ENCODE measurements at regions not wholly inside any gene's neighbourhood (a gene's known extent, or its start where the extent isn't known, plus 50 kb on each side); places are given as distances from the start of the nearest gene placed in this dataset.

DNA sequence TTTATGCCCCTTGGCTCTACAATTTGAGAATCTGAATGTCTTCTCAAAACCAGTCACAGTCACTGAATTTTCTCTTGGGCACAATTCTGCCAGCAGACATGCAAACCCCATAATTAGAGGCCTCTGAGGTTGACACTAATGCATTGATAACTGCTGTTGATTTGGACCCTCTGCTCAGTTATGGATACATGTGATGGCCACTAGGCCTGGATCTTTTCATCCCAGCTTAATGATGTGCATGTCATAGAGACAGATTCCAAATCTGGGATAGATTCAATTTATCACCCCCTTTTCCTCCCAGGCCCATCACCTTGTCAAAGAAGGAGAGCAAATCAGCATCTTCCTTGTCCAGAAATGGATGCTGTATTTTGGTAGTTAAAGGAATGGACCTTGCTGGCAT, 92.2 kb downstream of the C11orf91 start:
- no peak overlapping the region for H3K27ac ChIP-seq (ENCODE audit: low read length, poor library complexity, severe bottlenecking)
- no peak overlapping the region for H2BK15ac ChIP-seq (ENCODE audit: low read depth, poor library complexity, severe bottlenecking)
- H4K8ac ChIP-seq (ENCODE audit: low read length) = no peak overlapping the region
- H3K79me1 ChIP-seq (replicated peaks; ENCODE audit: low read length, poor library complexity, severe bottlenecking) = no peaks in the 10 kb centered on the region
- no peak overlapping the region for H3K14ac ChIP-seq (ENCODE audit: low read length in 2 of 2)
- H4K91ac ChIP-seq (ENCODE audit: low read length) = no peak overlapping the region
- H2AFZ ChIP-seq (ENCODE audit: low read depth, low read length) = no peak overlapping the region
- no peaks in the 10 kb centered on the region for H3K4me1 ChIP-seq (ENCODE audit: control insufficient read depth, insufficient read depth, low read depth, low read length)
- no peak overlapping the region for H3K4me2 ChIP-seq (ENCODE audit: low read length, poor library complexity, severe bottlenecking)
- no peak overlapping the region for H3K18ac ChIP-seq (ENCODE audit: low read depth in 1 of 2, low read length in 2 of 2)
- no peaks in the 10 kb centered on the region for H3K9me3 ChIP-seq (ENCODE audit: control insufficient read depth, low read length)
- no peaks in the 10 kb centered on the region for H3K27me3 ChIP-seq (ENCODE audit: control insufficient read depth in 1 of 2, insufficient read depth in 1 of 2, low read length in 2 of 2)
- no peak overlapping the region for H3K4ac ChIP-seq (ENCODE audit: low read depth in 1 of 2, low read length in 2 of 2)
- no peak for DNase-seq
- no peak overlapping the region for H2BK120ac ChIP-seq (ENCODE audit: low read depth, low read length)
- H3K23ac ChIP-seq (ENCODE audit: low read length in 2 of 2) = no peak overlapping the region
- no peak overlapping the region for H2AK5ac ChIP-seq (ENCODE audit: low read length, severe bottlenecking)
- no peak overlapping the region for H3K4me3 ChIP-seq (ENCODE audit: insufficient read depth in 1 of 2, low read depth in 1 of 2, low read length in 2 of 2)
- peaks cover 0 to 73% of the 10 kb centered on the region in 2 experiments for H3K36me3 ChIP-seq (ENCODE audit: control insufficient read depth in 1 of 2, insufficient read depth in 2 of 2, low read depth in 1 of 2, low read length in 2 of 2)
- H2BK12ac ChIP-seq (ENCODE audit: low read length in 2 of 2) = no peak overlapping the region
- H3K9ac ChIP-seq (ENCODE audit: low read length) = no peak overlapping the region
- no peak overlapping the region for H2BK5ac ChIP-seq (ENCODE audit: low read depth, low read length, poor library complexity, severe bottlenecking)

DNA sequence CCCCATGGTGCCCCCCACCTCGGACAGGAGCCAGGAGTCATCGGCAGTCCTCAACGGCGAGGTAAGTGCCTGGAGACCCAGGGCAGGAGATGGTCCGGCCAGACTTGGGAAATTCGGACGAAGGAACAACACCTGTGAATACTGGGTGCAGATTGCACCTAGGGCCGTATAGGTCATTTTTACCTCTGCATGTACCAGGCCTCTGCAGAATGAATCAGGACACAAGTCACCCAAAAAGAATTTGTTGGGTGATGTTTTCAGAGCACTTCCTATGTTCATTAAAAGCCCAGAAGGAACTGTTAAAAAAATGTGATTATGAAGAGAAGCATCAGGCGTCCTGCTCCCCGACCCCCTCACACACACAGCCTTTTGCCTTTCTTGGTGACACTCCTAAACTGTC, 93.9 kb downstream of the C11orf91 start:
- no peaks in the 10 kb centered on the region for H3K79me1 ChIP-seq (replicated peaks; ENCODE audit: low read length, poor library complexity, severe bottlenecking)
- no peak overlapping the region for H3K18ac ChIP-seq (ENCODE audit: low read depth in 1 of 2, low read length in 2 of 2)
- no peaks in the 10 kb centered on the region for H3K9me3 ChIP-seq (ENCODE audit: control insufficient read depth, low read length)
- no peak overlapping the region for H2BK15ac ChIP-seq (ENCODE audit: low read depth, poor library complexity, severe bottlenecking)
- no peak overlapping the region for H3K4me2 ChIP-seq (ENCODE audit: low read length, poor library complexity, severe bottlenecking)
- no peak overlapping the region for H4K8ac ChIP-seq (ENCODE audit: low read length)
- no peak overlapping the region for H2AFZ ChIP-seq (ENCODE audit: low read depth, low read length)
- H4K91ac ChIP-seq (ENCODE audit: low read length) = no peak overlapping the region
- H3K4me3 ChIP-seq (ENCODE audit: insufficient read depth in 1 of 2, low read depth in 1 of 2, low read length in 2 of 2) = no peak overlapping the region
- no peak overlapping the region for H2AK5ac ChIP-seq (ENCODE audit: low read length, severe bottlenecking)
- H2BK5ac ChIP-seq (ENCODE audit: low read depth, low read length, poor library complexity, severe bottlenecking) = no peak overlapping the region
- no peak overlapping the region for H2BK12ac ChIP-seq (ENCODE audit: low read length in 2 of 2)
- DNase-seq = no peak
- H2BK120ac ChIP-seq (ENCODE audit: low read depth, low read length) = no peak overlapping the region
- peaks cover 0 to 70% of the 10 kb centered on the region in 2 experiments for H3K36me3 ChIP-seq (ENCODE audit: control insufficient read depth in 1 of 2, insufficient read depth in 2 of 2, low read depth in 1 of 2, low read length in 2 of 2)
- no peak overlapping the region for H3K9ac ChIP-seq (ENCODE audit: low read length)
- no peaks in the 10 kb centered on the region for H3K27me3 ChIP-seq (ENCODE audit: control insufficient read depth in 1 of 2, insufficient read depth in 1 of 2, low read length in 2 of 2)
- no peak overlapping the region for H3K27ac ChIP-seq (ENCODE audit: low read length, poor library complexity, severe bottlenecking)
- no peak overlapping the region for H3K14ac ChIP-seq (ENCODE audit: low read length in 2 of 2)
- no peak overlapping the region for H3K4ac ChIP-seq (ENCODE audit: low read depth in 1 of 2, low read length in 2 of 2)
- no peak overlapping the region for H3K23ac ChIP-seq (ENCODE audit: low read length in 2 of 2)
- no peaks in the 10 kb centered on the region for H3K4me1 ChIP-seq (ENCODE audit: control insufficient read depth, insufficient read depth, low read depth, low read length)
- 90% methylated on average over 10 of the region's 10 CpGs for WGBS

DNA sequence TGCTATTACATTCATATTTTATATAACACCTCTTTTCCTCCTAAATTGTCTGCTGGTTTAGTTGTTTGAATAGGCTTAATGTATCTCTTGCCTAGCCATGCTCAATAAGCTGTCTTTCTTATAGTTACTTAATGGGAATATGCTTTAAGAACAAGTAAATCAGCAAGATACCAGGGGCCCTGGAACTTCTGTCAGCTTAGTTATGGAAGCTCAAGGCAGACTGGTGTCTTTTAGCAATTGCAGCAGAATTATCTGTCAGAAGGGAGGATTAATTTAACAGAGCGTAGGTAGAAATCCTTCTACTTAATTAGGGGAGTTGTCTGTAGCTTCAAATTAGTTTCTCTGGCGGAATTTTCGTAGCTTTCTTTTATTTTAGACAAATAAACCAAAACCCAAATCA, 94.9 kb downstream of the C11orf91 start:
- DNase-seq = no peak
- no peak overlapping the region for H2BK15ac ChIP-seq (ENCODE audit: low read depth, poor library complexity, severe bottlenecking)
- no peak overlapping the region for H2AK5ac ChIP-seq (ENCODE audit: low read length, severe bottlenecking)
- no peak overlapping the region for H3K4me3 ChIP-seq (ENCODE audit: insufficient read depth in 1 of 2, low read depth in 1 of 2, low read length in 2 of 2)
- H3K9ac ChIP-seq (ENCODE audit: low read length) = no peak overlapping the region
- no peaks in the 10 kb centered on the region for H3K4me1 ChIP-seq (ENCODE audit: control insufficient read depth, insufficient read depth, low read depth, low read length)
- H4K91ac ChIP-seq (ENCODE audit: low read length) = no peak overlapping the region
- H3K4ac ChIP-seq (ENCODE audit: low read depth in 1 of 2, low read length in 2 of 2) = no peak overlapping the region
- H3K36me3 ChIP-seq (ENCODE audit: control insufficient read depth in 1 of 2, insufficient read depth in 2 of 2, low read depth in 1 of 2, low read length in 2 of 2) = peaks cover 0 to 70% of the 10 kb centered on the region in 2 experiments
- no peaks in the 10 kb centered on the region for H3K27me3 ChIP-seq (ENCODE audit: control insufficient read depth in 1 of 2, insufficient read depth in 1 of 2, low read length in 2 of 2)
- no peak overlapping the region for H3K18ac ChIP-seq (ENCODE audit: low read depth in 1 of 2, low read length in 2 of 2)
- H3K27ac ChIP-seq (ENCODE audit: low read length, poor library complexity, severe bottlenecking) = no peak overlapping the region
- H3K4me2 ChIP-seq (ENCODE audit: low read length, poor library complexity, severe bottlenecking) = no peak overlapping the region
- H3K79me1 ChIP-seq (replicated peaks; ENCODE audit: low read length, poor library complexity, severe bottlenecking) = no peaks in the 10 kb centered on the region
- no CpG with 5 or more reads among the region's 3 CpGs for WGBS
- no peak overlapping the region for H2BK12ac ChIP-seq (ENCODE audit: low read length in 2 of 2)
- no peak overlapping the region for H3K14ac ChIP-seq (ENCODE audit: low read length in 2 of 2)
- no peaks in the 10 kb centered on the region for H3K9me3 ChIP-seq (ENCODE audit: control insufficient read depth, low read length)
- no peak overlapping the region for H2AFZ ChIP-seq (ENCODE audit: low read depth, low read length)
- H2BK120ac ChIP-seq (ENCODE audit: low read depth, low read length) = no peak overlapping the region
- no peak overlapping the region for H2BK5ac ChIP-seq (ENCODE audit: low read depth, low read length, poor library complexity, severe bottlenecking)
- H3K23ac ChIP-seq (ENCODE audit: low read length in 2 of 2) = no peak overlapping the region
- no peak overlapping the region for H4K8ac ChIP-seq (ENCODE audit: low read length)

DNA sequence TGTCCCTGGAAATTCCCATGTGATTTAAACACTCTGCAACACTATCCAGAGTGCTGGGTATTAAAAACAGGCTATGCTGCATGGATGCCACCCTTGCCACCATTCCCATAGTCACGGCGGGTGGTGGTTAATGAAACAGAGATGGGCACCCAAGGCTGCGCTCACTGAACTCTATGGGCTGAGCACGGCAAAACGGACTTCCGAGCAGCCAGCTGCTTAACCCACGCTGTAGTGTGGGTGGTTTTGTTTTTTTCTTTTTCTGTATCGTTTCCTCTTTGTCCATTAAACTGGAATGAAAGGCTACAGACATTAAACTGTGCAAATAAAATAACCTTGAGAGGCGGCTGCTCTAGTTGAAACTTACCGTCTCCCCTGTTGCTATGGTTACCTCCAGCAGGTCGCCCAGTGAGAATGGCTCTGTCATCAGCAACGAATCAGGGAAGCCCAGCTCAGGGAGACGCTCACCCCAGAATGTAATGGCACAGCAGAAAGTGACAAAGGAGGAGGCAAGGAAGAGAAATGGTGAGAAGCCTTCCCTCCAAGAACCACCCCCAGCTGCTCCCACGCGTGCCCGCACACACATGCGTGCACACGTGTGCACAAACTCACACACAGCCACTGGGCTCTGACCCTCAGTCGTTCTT, 102.1 kb downstream of the C11orf91 start:
- Histone ChIP-seq H3K4me2 (ENCODE audit: low read length, poor library complexity, severe bottlenecking) (no peak overlapping the region), H2BK12ac (ENCODE audit: low read length in 2 of 2) (no peak overlapping the region), H3K4ac (ENCODE audit: low read depth in 1 of 2, low read length in 2 of 2) (no peak overlapping the region), H3K27me3 (ENCODE audit: control insufficient read depth in 1 of 2, insufficient read depth in 1 of 2, low read length in 2 of 2) (no peaks in the 10 kb centered on the region), H2BK15ac (ENCODE audit: low read depth, poor library complexity, severe bottlenecking) (no peak overlapping the region), H3K14ac (ENCODE audit: low read length in 2 of 2) (no peak overlapping the region), H3K36me3 (ENCODE audit: control insufficient read depth in 1 of 2, insufficient read depth in 2 of 2, low read depth in 1 of 2, low read length in 2 of 2) (peaks cover 0 to 79% of the 10 kb centered on the region in 2 experiments), H2BK5ac (ENCODE audit: low read depth, low read length, poor library complexity, severe bottlenecking) (no peak overlapping the region), H2AK5ac (ENCODE audit: low read length, severe bottlenecking) (no peak overlapping the region), H3K27ac (ENCODE audit: low read length, poor library complexity, severe bottlenecking) (no peak overlapping the region), H3K23ac (ENCODE audit: low read length in 2 of 2) (no peak overlapping the region), H3K9ac (ENCODE audit: low read length) (no peak overlapping the region), H2AFZ (ENCODE audit: low read depth, low read length) (no peak overlapping the region), H4K91ac (ENCODE audit: low read length) (no peak overlapping the region), H3K18ac (ENCODE audit: low read depth in 1 of 2, low read length in 2 of 2) (no peak overlapping the region), H3K4me3 (ENCODE audit: insufficient read depth in 1 of 2, low read depth in 1 of 2, low read length in 2 of 2) (no peak overlapping the region), H3K9me3 (ENCODE audit: control insufficient read depth, low read length) (peaks cover 13% of the 10 kb centered on the region), H3K79me1 (replicated peaks; ENCODE audit: low read length, poor library complexity, severe bottlenecking) (no peaks in the 10 kb centered on the region), H2BK120ac (ENCODE audit: low read depth, low read length) (no peak overlapping the region), H3K4me1 (ENCODE audit: control insufficient read depth, insufficient read depth, low read depth, low read length) (no peaks in the 10 kb centered on the region), H4K8ac (ENCODE audit: low read length) (no peak overlapping the region)
- no peak for DNase-seq
- 86% methylated on average over 14 of the region's 19 CpGs for WGBS
